HK-2 (cell line): ENCODE measurements at regions not wholly inside any gene's neighbourhood (a gene's known extent, or its start where the extent isn't known, plus 50 kb on each side); places are given as distances from the start of the nearest gene placed in this dataset.
"Not testable (repeated sequence)": the region's sequence is repeated elsewhere in the genome, so short reads cannot be mapped to it uniquely, and the experiment has no call there.

Source experiments
- DNase-seq: peaks from one replicate; pipeline ENCODE4 v3.0.0-alpha.2; 2018; ENCODE audit not compliant: unreplicated experiment

DNA sequence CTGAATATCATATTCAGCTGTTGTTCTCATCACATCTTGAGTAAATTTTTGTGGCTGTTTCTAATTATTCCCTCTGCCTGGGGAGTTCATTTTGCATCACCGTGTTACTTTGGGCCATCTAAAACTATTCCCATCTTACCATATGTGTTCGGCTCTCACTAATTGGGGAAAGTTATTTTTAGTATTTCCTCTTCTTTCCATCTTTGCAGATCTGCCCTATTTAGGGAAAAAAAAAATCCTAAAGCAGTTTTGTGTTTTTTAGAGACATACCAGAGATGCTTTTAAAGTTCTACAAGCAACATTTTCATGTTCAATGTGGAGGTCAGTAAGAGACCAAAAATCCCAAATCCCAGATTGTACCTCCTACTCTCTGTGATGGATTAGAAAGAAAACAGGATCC is 111.3 kb upstream of the NDUFV2 start:
- no peak for DNase-seq

DNA sequence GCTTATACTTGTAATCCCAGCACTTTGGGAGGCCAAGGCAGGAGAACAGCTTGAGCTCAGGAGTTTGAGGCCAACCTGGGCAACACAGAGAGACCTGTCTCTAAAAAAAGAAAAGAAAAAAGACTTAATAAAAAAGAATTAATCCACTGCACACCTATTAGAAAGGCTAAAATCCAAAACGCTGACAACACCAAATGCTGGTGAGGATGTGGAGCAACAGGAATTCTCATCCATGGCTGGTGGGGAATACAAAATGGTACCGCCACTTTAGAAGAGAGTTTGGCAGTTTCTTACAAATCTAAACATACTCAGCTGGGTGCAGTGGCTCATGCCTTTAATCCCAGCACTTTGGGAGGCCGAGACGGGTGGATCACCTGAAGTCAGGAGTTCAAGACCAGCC is 110.0 kb upstream of the NDUFV2 start:
- not testable (repeated sequence) for DNase-seq

- no peak for DNase-seq
Measured at GRCh38 chr18:8994603-8995002, 107.9 kb upstream of the NDUFV2 start.

- no peak for DNase-seq
Measured at GRCh38 chr18:8995096-8995495, 107.4 kb upstream of the NDUFV2 start.

DNA sequence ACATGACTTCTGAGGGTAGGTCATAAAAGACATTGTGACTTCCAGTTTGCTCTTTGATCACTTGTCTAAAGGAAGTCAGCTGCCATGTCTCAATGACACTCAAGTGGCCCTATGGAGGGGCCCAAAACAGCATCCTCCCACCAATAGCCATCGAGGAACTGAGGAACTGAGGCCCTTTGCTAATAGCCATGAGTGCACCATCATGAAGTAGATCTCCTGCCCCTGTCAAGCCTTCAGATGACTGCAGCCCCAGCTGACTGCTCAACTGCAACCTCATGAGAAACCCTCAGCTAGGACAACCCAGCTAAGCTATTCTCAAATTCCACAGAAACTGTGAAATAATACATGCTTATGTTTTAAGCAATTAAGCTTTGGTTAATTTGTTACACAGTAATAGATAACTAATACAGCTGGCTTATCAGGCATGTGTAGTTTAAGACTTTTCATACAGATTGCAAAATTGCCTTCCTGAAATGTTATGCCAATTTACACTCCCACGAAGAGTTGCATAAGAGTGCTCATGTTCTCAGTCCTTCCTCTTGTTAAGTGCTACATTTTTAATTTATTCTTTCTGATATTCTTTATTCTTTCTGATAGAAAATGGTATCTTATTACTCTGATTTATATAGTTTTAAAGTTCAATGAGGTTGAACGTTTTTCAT is 105.6 kb upstream of the NDUFV2 start:
- no peak for DNase-seq

DNA sequence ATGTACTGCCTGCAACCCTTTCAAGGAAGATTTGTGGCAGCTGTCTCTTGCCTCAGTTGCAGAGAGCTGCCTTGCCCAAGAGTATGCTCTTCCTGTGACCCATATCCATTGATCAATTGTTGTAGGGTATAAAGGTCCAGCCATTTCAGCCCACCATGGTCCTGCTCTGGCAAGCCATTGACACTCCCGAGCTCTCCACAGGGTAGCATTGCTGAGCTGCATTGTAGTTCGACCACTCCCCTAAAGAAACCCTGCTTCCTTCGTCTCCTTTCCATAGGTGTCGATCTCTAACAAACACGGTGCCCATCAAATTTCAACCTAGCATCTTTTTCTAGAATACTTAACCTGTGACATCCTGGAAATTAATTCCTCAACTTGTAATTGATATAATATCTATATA is 104.9 kb upstream of the NDUFV2 start:
- no peak for DNase-seq

DNA sequence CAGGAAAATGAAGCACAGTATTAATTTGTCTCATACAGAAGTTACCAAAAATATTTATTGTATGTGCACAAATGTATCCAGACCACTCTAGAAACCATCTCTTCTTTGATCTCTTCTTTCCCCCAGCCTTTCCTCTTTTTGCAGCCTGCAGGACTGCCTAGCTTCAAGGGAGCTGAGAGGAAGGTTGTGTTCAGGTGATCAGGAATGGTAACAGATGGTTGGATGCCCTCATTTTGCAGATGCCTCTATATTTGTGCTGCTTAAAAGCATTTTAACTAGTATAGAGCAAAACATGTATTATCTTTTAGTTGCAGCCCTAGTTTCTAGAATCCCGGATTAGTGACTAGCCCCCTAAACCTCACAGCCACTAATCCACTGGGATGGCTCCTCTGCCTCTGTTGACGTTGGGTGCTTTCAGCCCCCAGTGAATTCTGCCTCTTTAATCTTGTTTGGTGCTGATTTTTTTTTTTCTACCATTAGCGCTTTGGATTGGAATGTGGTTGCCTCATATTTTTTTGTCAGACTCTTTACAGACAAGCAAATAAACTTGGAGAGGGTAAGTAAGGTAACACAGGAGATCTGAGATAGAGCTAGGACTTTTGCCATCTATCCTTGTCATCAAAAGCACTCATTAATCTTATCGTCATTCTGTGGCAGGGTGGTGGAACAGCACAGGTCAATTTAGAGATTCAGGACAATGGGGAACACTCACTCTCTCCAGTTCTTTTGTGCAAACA is 103.8 kb upstream of the NDUFV2 start:
- no peak for DNase-seq

GRCh38 chr18:8999872-9000271 is 102.6 kb upstream of the NDUFV2 start:
- no peak for DNase-seq

GRCh38 chr18:9000733-9001132 is 101.8 kb upstream of the NDUFV2 start:
- no peak for DNase-seq

- DNase-seq: no peak
Measured at GRCh38 chr18:9001209-9001608, 101.3 kb upstream of the NDUFV2 start.

DNA sequence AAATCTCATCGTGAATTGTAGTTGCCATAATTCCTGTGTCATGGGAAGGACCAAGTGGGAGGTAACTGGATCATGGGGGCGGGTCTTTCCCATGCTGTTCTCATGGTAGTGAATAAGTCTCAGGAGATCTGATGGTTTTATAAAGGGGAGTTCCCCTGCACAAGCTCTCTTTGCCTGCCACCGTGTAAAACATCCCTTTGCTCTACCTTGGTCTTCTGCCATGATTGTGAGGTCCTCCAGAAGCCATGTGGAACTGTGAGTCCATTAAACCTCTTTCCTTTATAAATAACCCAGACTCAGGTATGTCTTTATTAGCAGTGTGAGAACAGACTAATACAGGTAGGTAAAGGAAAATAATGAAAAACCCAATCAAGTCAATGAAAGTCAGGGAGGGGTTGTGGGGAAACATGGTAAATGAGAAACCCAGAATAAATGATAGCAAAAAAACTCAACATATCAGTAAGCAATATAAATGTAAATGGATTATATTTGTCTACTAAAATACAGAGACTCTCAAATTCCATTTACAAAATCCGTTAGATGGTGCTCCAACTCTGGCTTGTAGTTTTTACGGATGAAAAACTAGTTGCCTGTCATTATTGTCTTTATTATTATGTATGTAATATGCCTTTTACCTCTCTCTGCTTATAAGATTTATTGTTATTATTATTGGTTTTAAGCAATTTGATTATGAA is 98.9 kb upstream of the NDUFV2 start:
- DNase-seq: no peak

GRCh38 chr18:9004308-9004707 is 98.2 kb upstream of the NDUFV2 start:
- not testable (repeated sequence) for DNase-seq

GRCh38 chr18:9007700-9008099 is 94.8 kb upstream of the NDUFV2 start:
- DNase-seq: not testable (repeated sequence)

- no peak for DNase-seq
Measured at GRCh38 chr18:9008200-9008708, 94.2 kb upstream of the NDUFV2 start.

DNA sequence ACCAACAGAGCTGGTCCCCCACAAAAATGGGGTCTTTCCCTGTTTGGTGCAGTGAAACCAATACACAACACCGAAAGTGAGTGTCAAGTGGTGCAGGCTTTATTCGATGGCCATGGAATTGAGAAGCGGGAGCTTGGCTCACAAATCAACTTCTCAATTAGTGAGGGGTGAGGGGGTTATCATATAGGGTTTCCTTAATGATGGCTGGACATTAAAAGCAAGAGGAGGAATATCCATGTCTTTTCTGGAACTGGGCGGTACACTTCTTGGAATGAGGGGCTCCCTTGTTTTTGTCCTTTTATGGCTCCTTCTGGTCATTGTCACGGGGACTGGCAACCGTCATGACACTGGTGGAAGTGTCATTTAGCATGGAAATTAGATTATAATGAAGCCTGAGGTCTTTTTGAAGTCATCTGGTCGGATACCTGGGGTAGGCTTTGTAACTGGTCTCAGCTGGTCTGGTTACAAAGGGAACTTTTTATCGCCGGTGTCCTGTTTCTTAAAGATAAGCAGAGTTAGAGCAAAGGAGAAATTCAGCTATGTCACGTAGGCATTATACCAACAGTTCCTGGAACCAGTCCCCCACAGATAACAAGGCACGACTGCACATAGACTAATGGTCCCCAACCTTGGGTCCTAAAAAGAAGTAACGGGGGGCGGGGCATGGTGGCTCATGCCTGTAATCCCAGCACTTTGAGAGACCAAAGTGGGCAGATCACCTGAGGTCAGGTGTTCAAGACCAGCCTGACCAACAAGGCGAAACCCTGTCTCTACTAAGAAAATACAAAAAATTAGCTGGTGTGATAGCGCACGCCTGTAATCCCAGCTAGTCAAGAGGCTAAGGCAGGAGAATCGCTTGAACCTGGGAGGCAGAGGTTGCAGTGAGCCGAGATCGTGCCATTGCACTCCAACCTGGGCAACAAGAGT is 93.5 kb upstream of the NDUFV2 start:
- no peak for DNase-seq

GRCh38 chr18:9009703-9010488 is 92.6 kb upstream of the NDUFV2 start:
- DNase-seq: no peak

- DNase-seq: no peak
Measured at GRCh38 chr18:9011431-9011830, 91.1 kb upstream of the NDUFV2 start.

DNA sequence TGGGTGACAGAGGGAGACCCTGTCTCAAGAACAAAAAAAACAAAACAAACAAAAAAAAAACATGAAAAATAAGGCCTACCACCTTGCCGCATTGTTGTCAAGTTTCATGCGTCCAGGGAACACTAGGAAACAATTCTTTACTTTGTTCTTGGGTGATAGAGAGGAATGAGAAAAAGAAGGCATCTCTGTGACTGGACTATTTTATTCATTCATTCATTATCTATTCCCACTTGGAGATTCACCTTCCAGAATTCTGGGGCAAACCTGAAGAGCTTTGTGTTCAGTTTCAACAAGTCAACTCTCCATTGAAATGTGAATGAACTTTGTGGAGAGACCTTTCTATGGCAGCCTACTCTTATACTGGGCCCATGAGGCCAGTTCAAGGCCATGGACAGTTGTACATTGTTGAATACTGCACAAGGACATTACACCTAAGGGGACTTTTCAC is 88.5 kb upstream of the NDUFV2 start:
- no peak for DNase-seq

DNA sequence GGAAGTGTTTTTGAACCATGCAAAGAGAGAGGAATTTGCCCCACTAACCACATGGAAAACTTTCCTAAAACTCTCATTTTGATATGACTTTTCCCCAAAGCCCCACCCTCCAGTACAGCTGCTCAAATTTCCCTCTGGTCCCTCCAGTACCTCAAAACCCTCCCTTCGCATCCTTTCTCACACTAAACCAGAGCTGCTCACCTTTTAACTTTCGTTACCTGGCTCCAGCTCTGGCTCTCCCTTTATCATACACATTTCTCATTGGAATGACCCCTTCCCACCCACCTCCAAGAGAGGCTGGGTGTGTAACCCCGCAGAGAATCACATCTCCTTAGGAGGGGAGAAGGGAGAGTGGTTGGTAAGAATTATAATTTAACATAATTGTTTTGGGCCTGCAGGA is 86.8 kb upstream of the NDUFV2 start:
- DNase-seq: no peak

- DNase-seq: no peak
Measured at GRCh38 chr18:9016633-9017166, 85.8 kb upstream of the NDUFV2 start.
